Non-pigmented ciliary epithelial cell (primary cell): ENCODE measurements at regions not wholly inside any gene's neighbourhood (a gene's known extent, or its start where the extent isn't known, plus 50 kb on each side); places are given as distances from the start of the nearest gene placed in this dataset.

ENCODE experiments used
- DNase-seq: peaks from one replicate; pipeline ENCODE4 v3.0.0-alpha.2; 2010; ENCODE audit warnings: low read depth

GRCh38 chr16:62974424-62974823, 938.2 kb upstream of the CDH8 start:
- DNase-seq: no peak

DNA sequence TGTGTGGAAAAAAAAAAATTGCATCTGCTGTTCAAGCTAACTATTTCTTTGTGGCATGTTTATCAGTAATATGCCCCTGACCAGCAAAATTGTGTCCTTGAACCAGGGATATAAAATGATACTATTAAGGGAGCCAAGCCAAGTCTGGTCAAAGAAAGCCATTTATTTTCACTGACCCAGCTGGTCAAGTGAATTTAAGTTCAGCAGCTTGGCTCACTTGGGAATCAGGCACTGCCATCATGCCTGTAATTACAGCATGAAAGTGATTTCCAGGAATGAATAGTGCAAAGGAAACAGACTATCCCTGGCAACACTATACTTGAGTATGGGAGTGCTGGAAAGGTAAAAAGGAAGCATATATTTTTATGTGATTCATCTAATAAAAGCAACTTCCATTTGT, 934.6 kb upstream of the CDH8 start:
- no peak for DNase-seq

DNA sequence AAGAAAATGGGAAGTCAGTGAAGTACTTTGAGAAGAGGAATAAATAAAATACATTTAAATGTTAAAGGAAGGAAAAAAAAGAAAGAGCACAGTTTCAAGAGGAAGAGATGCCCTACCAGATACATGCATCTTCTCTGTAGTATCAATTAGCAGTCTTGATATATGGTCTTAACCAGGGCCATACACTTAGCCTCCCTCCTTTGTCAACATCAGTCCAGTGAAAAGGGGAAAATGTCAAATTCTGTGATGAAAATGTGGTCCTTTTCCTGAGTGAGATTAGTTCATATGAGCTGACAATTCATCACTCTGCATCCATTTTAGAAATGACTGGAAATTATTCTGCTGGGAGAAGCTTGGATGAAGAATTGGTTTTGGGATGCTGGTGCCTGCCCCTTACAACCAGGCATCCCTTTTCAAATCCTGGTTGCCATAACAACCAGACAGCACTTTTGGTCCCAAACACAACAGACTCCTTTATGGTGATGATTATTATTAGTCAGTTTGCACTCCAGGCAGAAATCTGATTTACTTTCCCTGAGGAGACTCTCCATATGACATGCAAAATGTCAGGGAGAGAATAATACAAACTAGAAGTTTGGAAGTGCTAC, 933.6 kb upstream of the CDH8 start:
- DNase-seq: no peak

DNA sequence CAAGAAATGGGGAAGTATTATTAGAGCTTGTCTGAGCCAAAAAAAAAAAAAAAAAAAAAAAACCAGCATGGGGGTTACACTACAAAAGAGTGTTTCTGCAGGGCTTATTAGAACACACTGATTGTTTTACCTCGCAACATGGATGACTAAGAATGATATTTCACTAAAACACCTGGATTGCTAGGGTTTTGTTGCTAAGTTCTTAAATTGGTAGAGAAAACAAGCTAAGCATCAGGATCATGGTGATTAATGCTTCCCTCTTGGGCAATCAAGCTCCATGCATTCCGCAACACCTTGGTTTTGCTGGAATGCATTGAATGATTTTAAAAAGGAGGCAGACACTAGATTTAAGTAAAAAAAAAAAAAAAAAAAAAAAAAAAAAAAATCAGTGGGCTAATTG, 931.4 kb upstream of the CDH8 start:
- no peak for DNase-seq

DNA sequence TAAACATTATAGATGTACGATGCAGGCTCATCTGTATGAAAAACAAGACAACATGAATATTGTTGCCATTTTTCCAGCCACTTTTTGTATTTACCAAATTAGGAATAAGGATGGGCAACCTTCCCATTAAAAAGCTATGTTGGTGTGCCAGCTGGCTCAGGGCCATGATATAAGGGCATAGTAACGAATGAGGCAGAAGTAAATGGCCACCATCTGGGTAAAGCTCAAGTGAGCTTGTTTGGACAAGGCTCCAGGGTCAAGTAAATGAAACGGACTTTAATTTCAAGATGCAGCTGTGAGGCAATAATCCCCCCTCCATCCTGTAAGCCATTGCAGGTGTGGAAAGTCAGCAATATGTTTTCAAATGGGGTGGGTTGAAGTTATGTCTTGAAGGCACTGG, 930.9 kb upstream of the CDH8 start:
- DNase-seq: no peak

DNA sequence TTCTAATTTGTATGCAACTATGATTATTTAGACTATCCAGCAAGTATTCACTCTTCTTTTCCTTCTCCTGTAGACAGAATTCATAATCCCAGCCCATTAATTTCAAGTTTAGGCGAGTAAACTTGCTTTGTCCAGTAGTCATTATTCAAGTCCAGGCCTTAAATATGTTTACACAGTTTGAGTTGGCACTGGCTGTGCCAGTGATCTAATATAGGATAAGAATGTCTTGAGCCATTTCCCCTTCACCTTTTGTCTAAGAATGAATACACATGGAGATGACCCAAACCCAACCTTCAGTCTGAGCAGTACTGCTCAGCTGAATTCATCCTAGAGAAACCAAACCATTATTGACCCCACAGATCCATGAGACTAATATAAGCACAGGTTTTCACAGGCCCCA, 930.4 kb upstream of the CDH8 start:
- no peak for DNase-seq

- no peak for DNase-seq
These were observed 929.6 kb upstream of the CDH8 start for GRCh38 chr16:62965831-62966230.

- DNase-seq: no peak
These were observed 927.6 kb upstream of the CDH8 start for GRCh38 chr16:62963846-62964245.

GRCh38 chr16:62955033-62955349, 918.8 kb upstream of the CDH8 start:
- no peak for DNase-seq

- no peak for DNase-seq
These were observed 918.1 kb upstream of the CDH8 start for GRCh38 chr16:62954144-62955032.

DNA sequence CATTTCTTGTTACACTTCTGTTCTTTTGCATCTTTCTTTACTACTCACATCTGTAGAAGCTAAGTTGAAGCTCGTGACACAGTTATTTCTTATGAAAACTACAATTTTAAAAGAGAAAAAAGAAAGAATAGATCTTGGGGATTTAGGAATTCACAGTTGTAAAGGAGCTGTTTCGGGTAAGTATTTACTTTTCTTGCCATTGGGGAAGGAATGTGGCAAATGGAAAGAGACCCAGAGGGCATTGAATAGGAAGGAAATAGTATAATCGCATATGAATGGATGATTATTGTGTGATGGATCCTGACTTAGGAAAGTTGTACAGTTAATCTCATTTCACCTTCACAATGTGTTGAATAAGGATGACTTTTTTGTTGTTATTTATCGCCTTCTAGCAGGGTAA, 914.1 kb upstream of the CDH8 start:
- DNase-seq: no peak

DNA sequence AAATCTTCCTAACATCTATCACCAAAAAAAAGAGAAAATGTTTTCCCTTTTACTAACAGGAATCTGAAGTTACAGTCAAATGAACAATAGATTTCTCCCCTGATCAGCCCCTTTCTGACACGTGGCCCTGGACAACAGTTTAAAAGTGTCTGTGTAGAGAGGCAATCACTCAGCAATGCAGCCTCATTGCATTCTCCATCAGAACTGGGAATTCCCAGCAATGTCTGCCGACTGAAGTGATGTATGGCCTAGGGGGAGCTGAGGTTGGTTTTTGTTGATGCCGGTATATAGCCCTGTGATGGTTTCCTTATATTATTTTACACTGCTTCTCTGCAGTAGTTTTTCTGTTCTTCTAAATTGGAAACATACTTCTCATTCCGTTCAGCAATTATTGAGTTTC, 904.3 kb upstream of the CDH8 start:
- DNase-seq: no peak

- DNase-seq: no peak
These were observed 903.4 kb upstream of the CDH8 start for GRCh38 chr16:62939687-62940086.

DNA sequence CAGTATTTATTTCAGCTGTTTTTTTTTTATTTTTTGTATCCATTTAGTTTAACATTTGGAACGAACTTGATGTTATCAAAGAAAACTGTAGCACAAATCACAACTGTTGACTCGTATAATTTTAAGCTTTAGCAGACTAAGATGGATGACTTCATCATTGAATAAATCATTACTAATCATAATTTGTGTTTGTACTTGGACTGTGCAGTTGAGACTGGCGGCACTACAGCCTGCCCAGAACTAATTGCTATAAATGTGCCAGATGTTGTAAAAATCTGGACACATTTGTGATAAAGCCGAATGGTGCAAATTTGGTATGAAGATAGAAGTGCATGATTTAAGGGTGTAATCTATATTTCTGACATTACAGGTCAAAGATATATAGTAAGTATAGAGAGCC, 897.7 kb upstream of the CDH8 start:
- no peak for DNase-seq

- no peak for DNase-seq
These were observed 893.4 kb upstream of the CDH8 start for GRCh38 chr16:62929593-62929992.

DNA sequence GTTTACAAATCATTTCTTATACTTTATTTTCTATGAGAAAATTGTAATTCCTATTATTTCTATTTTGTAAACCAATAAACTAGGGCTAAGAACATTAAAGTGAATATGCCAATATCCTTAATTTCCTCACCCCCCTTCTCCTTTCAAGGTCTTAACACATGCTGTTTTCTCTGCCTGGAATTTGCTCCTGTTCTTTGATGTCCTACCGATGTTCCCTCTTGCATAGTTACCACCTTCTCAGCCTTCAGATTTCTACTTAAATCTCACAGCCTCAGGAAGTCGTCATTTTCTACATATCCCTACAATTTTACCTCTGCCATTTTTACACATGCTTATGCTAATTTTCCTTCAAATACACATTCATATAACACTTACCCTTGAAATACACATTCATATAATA, 890.9 kb upstream of the CDH8 start:
- DNase-seq: no peak

DNA sequence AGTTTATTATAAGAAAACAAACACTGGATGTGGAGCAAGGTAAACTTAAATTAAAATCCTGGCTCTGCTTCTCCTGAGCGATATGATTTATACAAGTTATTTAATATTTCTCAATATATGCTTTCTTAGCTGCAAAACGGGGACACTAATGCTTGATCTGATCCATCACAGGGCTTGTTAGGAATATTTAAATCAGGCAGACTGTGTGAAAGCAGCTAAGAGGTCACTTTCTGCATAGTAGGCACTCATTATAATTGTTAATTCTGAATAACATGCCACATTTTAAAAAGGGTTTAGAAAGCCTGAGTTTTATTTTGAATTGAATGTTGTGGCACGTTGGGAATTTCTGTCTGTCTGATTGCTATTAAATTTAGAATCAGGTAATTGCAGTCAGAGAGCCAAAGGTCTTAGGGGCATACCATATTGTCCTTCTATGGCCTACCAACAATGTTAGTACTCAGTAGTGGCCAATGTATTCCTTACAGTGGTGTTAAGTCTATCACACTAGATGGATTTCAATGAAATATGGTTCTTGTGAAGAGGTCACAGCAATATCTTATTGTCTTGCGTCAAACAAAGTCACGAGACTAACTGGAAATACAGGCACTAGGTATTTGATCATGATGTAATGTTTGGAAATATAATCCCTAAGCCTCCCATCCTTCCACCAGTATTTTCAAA, 890.0 kb upstream of the CDH8 start:
- no peak for DNase-seq

DNA sequence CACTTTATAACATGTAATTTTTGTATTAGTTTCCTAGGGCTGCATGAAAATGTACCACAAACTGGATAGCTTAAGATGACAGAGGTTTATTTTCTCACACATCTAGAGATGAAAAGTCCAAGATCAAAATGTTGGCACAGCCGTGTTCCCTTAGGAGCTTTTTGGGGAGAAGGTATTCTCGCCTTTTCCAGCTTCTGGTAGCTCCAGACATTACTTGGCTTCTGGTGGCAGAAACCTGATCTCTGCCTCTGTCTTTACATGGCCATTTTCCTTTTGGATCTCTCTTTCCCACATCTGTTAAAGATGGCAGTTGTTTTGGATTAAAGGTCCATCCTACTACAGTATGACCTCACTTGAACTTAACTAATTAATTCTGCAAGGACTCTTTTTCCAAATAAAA, 885.7 kb upstream of the CDH8 start:
- no peak for DNase-seq

DNA sequence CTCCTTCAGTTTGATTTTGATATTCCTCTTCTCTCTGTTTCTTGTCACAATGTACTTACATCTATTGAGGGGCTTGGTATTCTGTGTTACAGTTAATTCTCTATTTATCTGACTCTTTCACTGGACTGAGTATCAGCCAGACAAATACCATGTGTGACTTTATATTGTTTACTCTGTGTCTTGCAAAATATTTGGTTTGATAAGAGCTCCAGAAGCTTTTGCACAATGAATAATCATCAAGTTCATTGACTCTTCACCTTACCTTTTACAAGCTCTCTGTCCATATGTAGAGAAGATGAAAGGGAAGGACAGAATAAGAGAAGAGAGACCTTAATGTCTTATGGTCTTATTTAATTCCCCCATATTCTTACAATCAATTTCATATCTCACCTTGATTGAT, 877.7 kb upstream of the CDH8 start:
- no peak for DNase-seq

DNA sequence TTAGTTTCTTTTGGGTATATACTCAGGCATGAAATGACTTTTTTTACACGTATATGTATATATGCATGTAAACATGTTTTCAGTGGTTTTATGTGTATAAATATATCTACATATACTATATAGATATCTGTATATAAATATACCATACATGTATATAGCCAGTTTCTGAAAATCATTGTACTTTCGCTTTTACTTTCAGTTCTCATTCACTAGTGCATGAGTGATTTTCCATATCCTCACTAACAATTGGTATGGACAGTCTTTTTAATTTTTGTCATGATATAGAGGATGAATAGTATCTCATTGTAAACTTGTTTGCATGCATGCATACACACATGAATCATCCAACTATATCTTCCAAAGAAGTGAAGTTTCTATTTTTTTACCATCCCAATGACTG, 877.1 kb upstream of the CDH8 start:
- DNase-seq: no peak

GRCh38 chr16:62909597-62909996, 873.4 kb upstream of the CDH8 start:
- DNase-seq: no peak

DNA sequence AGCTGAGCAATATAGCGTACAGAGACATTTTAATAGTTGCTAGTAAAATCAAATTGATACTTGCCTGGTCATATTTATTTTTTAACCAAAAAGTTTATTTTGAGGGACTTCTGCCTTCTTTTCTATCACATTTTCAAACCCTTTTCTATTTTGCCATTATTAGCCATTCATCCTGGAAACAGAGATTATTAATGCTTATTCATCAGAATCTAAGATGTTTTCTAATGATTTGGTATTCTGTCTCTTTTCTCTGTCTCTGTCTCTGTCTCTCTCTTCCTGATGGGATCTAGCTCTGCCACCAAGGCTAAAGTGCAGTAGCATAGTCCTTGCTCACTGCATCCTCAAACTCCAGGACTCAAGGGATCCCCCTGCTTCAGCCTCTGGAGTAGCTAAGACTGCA, 871.3 kb upstream of the CDH8 start:
- no peak for DNase-seq

DNA sequence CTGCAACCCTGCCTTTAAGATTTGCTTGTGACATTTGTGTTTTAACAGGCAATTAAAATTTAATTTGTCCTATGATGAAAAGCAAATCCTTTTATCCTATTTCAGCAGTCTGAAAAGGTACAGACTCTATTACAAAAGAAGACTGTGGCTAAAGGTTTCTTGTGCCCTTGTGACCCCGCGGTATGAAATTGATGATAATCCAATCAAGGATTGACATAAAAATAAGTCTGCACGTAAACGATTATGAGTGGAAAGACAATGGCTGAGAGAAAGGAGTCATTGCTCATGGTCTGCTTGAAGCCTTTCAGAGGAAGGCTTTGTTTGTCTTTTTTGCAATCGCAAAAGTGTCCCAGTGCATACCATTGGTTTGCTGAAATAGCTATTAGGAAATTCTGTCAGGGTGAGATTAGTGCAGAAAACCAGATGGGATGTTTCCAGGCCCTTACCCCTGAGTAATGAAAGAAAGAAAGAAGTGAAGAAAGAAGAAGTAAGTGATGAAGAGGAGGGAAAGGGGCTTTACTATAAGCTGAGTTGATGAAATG, 867.8 kb upstream of the CDH8 start:
- DNase-seq: no peak
